ENCODE measurements at regions not wholly inside any gene's neighbourhood (a gene's known extent, or its start where the extent isn't known, plus 50 kb on each side); places are given as distances from the start of the nearest gene placed in this dataset.

GRCh38 chr2:5826979-5827655 lies 134.9 kb downstream of the SOX11 start:
- in situ Hi-C loops (cut with HindIII; ENCODE audit: low pct_unique_long_range_greater_than_20kb, low sequenced_read_pairs), result no loop called here
- no peak for DNase-seq (ENCODE audit: low read depth, low spot score)

- in situ Hi-C loops (cut with HindIII; ENCODE audit: low pct_unique_long_range_greater_than_20kb, low sequenced_read_pairs), result no loop called here
- DNase-seq (ENCODE audit: low read depth, low spot score), result no peak
Observed at GRCh38 chr2:5834501-5834900, 142.3 kb downstream of the SOX11 start.

- in situ Hi-C loops (cut with HindIII; ENCODE audit: low pct_unique_long_range_greater_than_20kb, low sequenced_read_pairs), result no loop called here
- no peak for DNase-seq (ENCODE audit: low read depth, low spot score)
Observed at GRCh38 chr2:5839550-5839949, 147.4 kb downstream of the SOX11 start.

- DNase-seq (ENCODE audit: low read depth, low spot score), result no peak
- in situ Hi-C loops (cut with HindIII; ENCODE audit: low pct_unique_long_range_greater_than_20kb, low sequenced_read_pairs), result no loop called here
Observed at GRCh38 chr2:5841126-5841525, 148.9 kb downstream of the SOX11 start.

GRCh38 chr2:5842326-5842725 lies 150.1 kb downstream of the SOX11 start:
- in situ Hi-C loops (cut with HindIII; ENCODE audit: low pct_unique_long_range_greater_than_20kb, low sequenced_read_pairs), result no loop called here
- no peak for DNase-seq (ENCODE audit: low read depth, low spot score)

GRCh38 chr2:5845798-5846330 lies 153.7 kb downstream of the SOX11 start:
- no peak for DNase-seq (ENCODE audit: low read depth, low spot score)
- in situ Hi-C loops (cut with HindIII; ENCODE audit: low pct_unique_long_range_greater_than_20kb, low sequenced_read_pairs), result no loop called here

GRCh38 chr2:5846881-5847280 lies 154.7 kb downstream of the SOX11 start:
- in situ Hi-C loops (cut with HindIII; ENCODE audit: low pct_unique_long_range_greater_than_20kb, low sequenced_read_pairs), result no loop called here
- no peak for DNase-seq (ENCODE audit: low read depth, low spot score)

GRCh38 chr2:5849562-5849961 lies 157.4 kb downstream of the SOX11 start:
- in situ Hi-C loops (cut with HindIII; ENCODE audit: low pct_unique_long_range_greater_than_20kb, low sequenced_read_pairs), result no loop called here
- DNase-seq (ENCODE audit: low read depth, low spot score), result no peak

- in situ Hi-C loops (cut with HindIII; ENCODE audit: low pct_unique_long_range_greater_than_20kb, low sequenced_read_pairs), result no loop called here
- no peak for DNase-seq (ENCODE audit: low read depth, low spot score)
Observed at GRCh38 chr2:5851410-5851809, 159.2 kb downstream of the SOX11 start.

- DNase-seq (ENCODE audit: low read depth, low spot score), result no peak
- in situ Hi-C loops (cut with HindIII; ENCODE audit: low pct_unique_long_range_greater_than_20kb, low sequenced_read_pairs), result no loop called here
Observed at GRCh38 chr2:5854797-5855196, 162.6 kb downstream of the SOX11 start.

GRCh38 chr2:5867056-5867455 lies 174.9 kb downstream of the SOX11 start:
- DNase-seq (ENCODE audit: low read depth, low spot score), result no peak
- in situ Hi-C loops (cut with HindIII; ENCODE audit: low pct_unique_long_range_greater_than_20kb, low sequenced_read_pairs), result no loop called here

GRCh38 chr2:5868931-5869330 lies 176.7 kb downstream of the SOX11 start:
- DNase-seq (ENCODE audit: low read depth, low spot score), result no peak
- in situ Hi-C loops (cut with HindIII; ENCODE audit: low pct_unique_long_range_greater_than_20kb, low sequenced_read_pairs), result no loop called here

GRCh38 chr2:5869936-5870335 lies 177.8 kb downstream of the SOX11 start:
- no peak for DNase-seq (ENCODE audit: low read depth, low spot score)

GRCh38 chr2:5877360-5877759 lies 185.2 kb downstream of the SOX11 start:
- no peak for DNase-seq (ENCODE audit: low read depth, low spot score)
- in situ Hi-C loops (cut with HindIII; ENCODE audit: low pct_unique_long_range_greater_than_20kb, low sequenced_read_pairs), result no loop called here

More at GRCh38 chr2:5869936-5870335, 177.8 kb downstream of the SOX11 start:
- in situ Hi-C loops (cut with HindIII; ENCODE audit: low pct_unique_long_range_greater_than_20kb, low sequenced_read_pairs), result no loop called here

GRCh38 chr2:5885451-5886173 lies 193.4 kb downstream of the SOX11 start:
- DNase-seq (ENCODE audit: low read depth, low spot score), result no peak
- in situ Hi-C loops (cut with HindIII; ENCODE audit: low pct_unique_long_range_greater_than_20kb, low sequenced_read_pairs), result no loop called here

- in situ Hi-C loops (cut with HindIII; ENCODE audit: low pct_unique_long_range_greater_than_20kb, low sequenced_read_pairs), result no loop called here
- no peak for DNase-seq (ENCODE audit: low read depth, low spot score)
Observed at GRCh38 chr2:5886462-5886861, 194.3 kb downstream of the SOX11 start.

- in situ Hi-C loops (cut with HindIII; ENCODE audit: low pct_unique_long_range_greater_than_20kb, low sequenced_read_pairs), result no loop called here
- no peak for DNase-seq (ENCODE audit: low read depth, low spot score)
Observed at GRCh38 chr2:5888126-5888525, 195.9 kb downstream of the SOX11 start.

- in situ Hi-C loops (cut with HindIII; ENCODE audit: low pct_unique_long_range_greater_than_20kb, low sequenced_read_pairs), result no loop called here
- no peak for DNase-seq (ENCODE audit: low read depth, low spot score)
Observed at GRCh38 chr2:5889519-5889918, 197.3 kb downstream of the SOX11 start.

- no peak for DNase-seq (ENCODE audit: low read depth, low spot score)
- in situ Hi-C loops (cut with HindIII; ENCODE audit: low pct_unique_long_range_greater_than_20kb, low sequenced_read_pairs), result no loop called here
Observed at GRCh38 chr2:5894355-5894754, 202.2 kb downstream of the SOX11 start.

All from SK-MEL-5 (cell line).